ENCODE measurements at regions not wholly inside any gene's neighbourhood (a gene's known extent, or its start where the extent isn't known, plus 50 kb on each side); places are given as distances from the start of the nearest gene placed in this dataset.
"Not testable (repeated sequence)": the region's sequence is repeated elsewhere in the genome, so short reads cannot be mapped to it uniquely, and the experiment has no call there.

DNA sequence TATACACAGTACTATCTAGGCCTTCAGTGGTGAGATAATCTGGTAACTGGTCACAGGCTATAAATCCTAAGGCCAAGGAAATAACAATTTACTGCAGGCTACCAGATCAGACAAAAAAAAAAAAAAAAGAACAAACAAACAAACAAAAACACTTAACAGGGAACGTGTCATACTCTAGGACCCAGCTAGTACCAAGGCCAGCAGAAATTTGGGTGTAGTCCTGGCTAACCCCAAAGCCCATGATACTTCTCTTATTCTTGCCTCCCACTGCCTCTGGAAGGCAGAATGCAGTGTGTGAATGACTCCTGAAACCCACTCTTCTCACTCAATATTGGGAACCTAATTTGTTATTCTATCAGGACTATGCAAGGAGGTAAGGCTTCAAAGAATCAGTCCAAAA is 53.7 kb upstream of the ST3GAL6 start:
- Histone ChIP-seq H3K36me3 (no peaks in the 10 kb centered on the region), H3K4me1 (replicated peaks) (no peaks in the 10 kb centered on the region), H3K27me3 (replicated peaks; ENCODE audit: insufficient read depth) (no peaks in the 10 kb centered on the region), H3K9me3 (no peaks in the 10 kb centered on the region), H3K27ac (no peak overlapping the region), H3K4me3 (no peak overlapping the region)
- TF ChIP-seq POLR2AphosphoS5 (IDR thresholded peaks at IDR 0.05): no peak
- DNase-seq (ENCODE audit: low spot score): no peak
- intact Hi-C loops (cut with DNase I): no loop called here
- WGBS: 54% methylated on average over 1 of the region's 1 CpG

DNA sequence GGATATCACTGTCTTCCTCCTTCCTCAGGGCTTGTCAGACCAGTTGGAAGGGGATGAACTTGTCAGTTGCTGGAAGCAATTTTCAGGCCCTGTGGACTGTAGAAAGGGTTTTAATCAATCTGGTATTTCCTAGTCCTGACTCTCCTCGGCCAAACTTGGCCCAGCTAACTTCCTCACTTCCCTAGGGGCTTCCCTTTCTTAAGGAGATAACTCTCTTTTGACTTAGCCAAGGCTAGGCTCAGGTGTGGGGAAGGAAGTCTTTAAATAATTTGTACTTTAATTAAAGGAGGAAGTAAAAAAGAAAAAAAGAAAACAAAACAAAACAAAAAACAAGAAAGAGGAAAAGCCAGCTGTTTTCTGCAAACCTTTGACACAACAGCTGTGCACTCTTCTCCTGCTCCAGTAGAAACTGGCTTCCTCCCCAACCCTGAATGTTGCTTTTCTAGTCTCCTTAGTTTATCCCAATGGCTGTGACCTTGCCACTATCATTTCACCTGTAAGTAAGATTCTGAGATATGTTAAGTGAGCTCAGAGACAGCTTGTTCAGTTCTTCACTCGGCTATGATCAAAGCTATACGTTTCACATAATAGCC is 53.0 kb upstream of the ST3GAL6 start:
- DNase-seq (ENCODE audit: low spot score): no peak
- no peaks in the 10 kb centered on the region for H3K36me3 ChIP-seq
- no peaks in the 10 kb centered on the region for H3K27me3 ChIP-seq (replicated peaks; ENCODE audit: insufficient read depth)
- no peaks in the 10 kb centered on the region for H3K9me3 ChIP-seq
- H3K4me3 ChIP-seq: no peak overlapping the region
- no peaks in the 10 kb centered on the region for H3K4me1 ChIP-seq (replicated peaks)
- TF ChIP-seq POLR2A (IDR thresholded peaks at IDR 0.05) (no peak), POLR2AphosphoS5 (IDR thresholded peaks at IDR 0.05) (no peak)
- TF ChIP-seq, protein P1, sequence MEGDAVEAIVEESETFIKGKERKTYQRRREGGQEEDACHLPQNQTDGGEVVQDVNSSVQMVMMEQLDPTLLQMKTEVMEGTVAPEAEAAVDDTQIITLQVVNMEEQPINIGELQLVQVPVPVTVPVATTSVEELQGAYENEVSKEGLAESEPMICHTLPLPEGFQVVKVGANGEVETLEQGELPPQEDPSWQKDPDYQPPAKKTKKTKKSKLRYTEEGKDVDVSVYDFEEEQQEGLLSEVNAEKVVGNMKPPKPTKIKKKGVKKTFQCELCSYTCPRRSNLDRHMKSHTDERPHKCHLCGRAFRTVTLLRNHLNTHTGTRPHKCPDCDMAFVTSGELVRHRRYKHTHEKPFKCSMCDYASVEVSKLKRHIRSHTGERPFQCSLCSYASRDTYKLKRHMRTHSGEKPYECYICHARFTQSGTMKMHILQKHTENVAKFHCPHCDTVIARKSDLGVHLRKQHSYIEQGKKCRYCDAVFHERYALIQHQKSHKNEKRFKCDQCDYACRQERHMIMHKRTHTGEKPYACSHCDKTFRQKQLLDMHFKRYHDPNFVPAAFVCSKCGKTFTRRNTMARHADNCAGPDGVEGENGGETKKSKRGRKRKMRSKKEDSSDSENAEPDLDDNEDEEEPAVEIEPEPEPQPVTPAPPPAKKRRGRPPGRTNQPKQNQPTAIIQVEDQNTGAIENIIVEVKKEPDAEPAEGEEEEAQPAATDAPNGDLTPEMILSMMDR (IDR thresholded peaks at IDR 0.05): no peak
- no peak overlapping the region for H3K27ac ChIP-seq
- intact Hi-C loops (cut with DNase I): no loop called here
- 44% methylated on average over 3 of the region's 3 CpGs for WGBS

DNA sequence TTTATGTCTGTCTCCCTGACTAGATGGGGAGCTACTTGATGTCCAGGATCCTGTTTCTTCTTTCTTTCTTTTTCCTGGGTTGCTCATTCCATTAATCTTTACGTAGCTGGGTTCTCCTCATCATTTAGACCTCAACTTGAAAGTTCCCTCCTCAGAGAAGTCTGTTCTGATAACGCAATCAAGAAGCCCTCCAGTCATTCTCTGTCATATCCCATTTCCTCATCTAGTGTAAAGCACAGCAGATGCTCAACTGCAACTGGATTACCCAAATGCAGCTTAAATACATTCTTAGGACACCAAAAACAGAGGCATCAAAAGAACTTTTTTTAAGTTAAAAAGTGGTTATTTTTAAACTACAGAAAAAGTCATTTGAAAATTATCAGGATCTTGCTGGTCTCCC is 51.7 kb upstream of the ST3GAL6 start:
- DNase-seq (ENCODE audit: low spot score): no peak
- H3K27ac ChIP-seq: no peak overlapping the region
- no peaks in the 10 kb centered on the region for H3K36me3 ChIP-seq
- TF ChIP-seq, protein P1 (IDR thresholded peaks at IDR 0.05): no peak
- TF ChIP-seq POLR2A (IDR thresholded peaks at IDR 0.05) (no peak), POLR2AphosphoS5 (IDR thresholded peaks at IDR 0.05) (no peak)
- intact Hi-C loops (cut with DNase I): no loop called here
- no peaks in the 10 kb centered on the region for H3K4me1 ChIP-seq (replicated peaks)
- H3K4me3 ChIP-seq: no peak overlapping the region
- no peaks in the 10 kb centered on the region for H3K9me3 ChIP-seq
- WGBS: 85% methylated on average over 2 of the region's 2 CpGs
- no peaks in the 10 kb centered on the region for H3K27me3 ChIP-seq (replicated peaks; ENCODE audit: insufficient read depth)

DNA sequence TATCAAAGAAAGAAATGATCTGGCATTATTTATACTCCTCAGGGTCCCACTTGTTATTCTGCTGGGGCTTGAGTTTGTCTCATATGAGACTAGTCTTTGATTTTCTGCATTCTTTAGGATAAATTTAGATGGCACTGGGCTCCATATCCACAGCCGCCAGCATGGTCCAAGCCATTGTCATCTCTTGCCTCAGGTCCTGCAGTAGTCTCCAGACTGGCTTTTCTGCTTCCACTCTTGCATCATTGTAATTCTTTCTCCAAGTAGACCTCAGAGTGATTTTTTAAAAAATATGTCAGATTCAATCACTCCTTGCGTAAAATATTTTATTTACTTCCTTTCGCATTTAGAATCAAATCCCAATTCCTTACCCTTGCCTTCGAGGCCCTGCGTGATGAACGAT is 50.4 kb upstream of the ST3GAL6 start:
- H3K4me3 ChIP-seq: no peak overlapping the region
- WGBS: 98% methylated on average over 6 of the region's 6 CpGs
- no peaks in the 10 kb centered on the region for H3K27me3 ChIP-seq (replicated peaks; ENCODE audit: insufficient read depth)
- H3K4me1 ChIP-seq (replicated peaks): no peaks in the 10 kb centered on the region
- TF ChIP-seq, protein P1 (IDR thresholded peaks at IDR 0.05): no peak
- no peak for TF ChIP-seq POLR2AphosphoS5 (IDR thresholded peaks at IDR 0.05)
- DNase-seq (ENCODE audit: low spot score): no peak
- no peaks in the 10 kb centered on the region for H3K9me3 ChIP-seq
- no peaks in the 10 kb centered on the region for H3K36me3 ChIP-seq
- intact Hi-C loops (cut with DNase I): no loop called here
- H3K27ac ChIP-seq: no peak overlapping the region

DNA sequence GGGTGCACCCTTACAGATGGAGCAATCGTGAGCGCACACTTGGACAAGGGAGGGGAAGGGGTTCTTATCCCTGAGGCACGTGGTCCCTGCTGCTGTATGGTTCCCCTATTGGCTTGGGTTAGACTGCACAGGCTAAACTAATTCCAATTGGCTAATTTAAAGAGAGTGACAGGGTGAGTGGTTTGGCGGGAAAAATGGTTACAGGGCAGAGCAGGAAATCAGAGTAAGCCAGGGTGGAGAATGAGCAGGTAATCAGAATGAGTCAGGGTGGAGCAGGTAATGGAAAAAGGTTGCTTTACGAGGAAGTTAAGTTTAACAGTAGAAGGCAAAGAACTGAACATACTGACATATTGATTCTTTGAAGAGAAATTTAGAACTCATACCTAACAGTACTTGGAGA is 49.8 kb upstream of the ST3GAL6 start:
- H3K4me3 ChIP-seq; H3K4me1 ChIP-seq (replicated peaks); H3K9me3 ChIP-seq; H3K27me3 ChIP-seq (replicated peaks; ENCODE audit: insufficient read depth); H3K27ac ChIP-seq; H3K36me3 ChIP-seq; DNase-seq (ENCODE audit: low spot score); intact Hi-C loops (cut with DNase I): not testable (repeated sequence)
- 92% methylated on average over 5 of the region's 5 CpGs for WGBS
